Fibroblast of peridontal ligament (primary cell): ENCODE measurements at regions not wholly inside any gene's neighbourhood (a gene's known extent, or its start where the extent isn't known, plus 50 kb on each side); places are given as distances from the start of the nearest gene placed in this dataset.

Source experiments
- DNase-seq: peaks from one replicate; pipeline ENCODE4 v3.0.0-alpha.2; 2010; ENCODE audit errors: extremely low read depth

DNA sequence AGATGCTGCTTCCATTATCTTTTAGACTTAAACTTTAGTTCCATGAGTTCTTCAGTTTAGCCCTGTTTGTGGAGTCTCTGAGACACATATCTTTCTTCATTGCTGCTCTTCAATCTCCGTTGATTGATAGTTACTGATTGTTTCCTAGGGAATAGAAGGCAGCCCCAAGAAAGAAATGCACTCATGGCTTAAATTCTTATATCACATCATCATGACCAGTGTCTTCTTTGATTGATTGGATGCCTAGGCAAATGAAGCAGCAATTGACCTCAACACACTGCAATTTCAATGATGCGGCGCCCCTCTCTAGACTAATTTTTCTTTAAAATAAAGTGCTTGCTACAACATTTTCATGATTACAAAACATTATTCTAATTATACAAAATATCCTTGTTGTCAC lies 576.5 kb upstream of the VSTM2A start:
- no peak for DNase-seq

DNA sequence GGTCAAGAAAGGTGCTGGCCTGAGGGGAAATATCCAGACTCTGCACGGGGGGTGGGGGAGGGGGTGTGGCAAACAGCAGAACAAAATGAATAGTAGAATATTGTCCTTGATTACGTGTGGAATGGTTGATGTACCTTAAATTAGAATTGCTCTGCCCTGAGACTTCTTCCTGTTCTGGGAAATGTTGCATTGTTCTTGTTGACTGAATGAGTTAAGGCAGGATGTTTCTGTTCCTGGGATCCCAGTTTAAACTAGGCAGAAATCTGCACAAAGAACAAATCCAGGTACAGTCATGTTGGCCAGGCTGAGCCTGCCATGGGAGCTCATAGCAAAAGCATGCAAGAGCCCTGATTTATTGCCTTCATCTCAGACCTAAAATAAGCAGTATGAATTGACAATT lies 558.7 kb upstream of the VSTM2A start:
- no peak for DNase-seq

DNA sequence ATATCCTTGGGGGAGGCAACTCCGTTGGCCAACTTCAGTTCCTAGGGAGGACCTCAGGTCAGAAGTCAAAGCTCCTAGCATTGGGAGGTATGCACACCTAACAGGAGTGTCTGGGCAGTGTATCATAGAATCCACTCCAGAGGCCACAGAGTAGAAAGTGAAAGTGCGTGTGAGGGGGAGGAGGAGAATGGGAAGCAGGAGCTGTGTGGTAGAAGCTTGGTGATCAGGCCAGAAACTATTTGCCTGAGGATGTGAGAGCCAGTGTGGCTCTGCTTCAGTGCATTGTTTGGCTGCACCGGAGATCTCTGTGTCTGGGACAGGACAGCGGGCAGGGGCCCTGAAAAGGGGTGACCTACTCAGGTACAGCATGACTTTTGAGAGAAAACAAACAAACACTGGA lies 557.4 kb upstream of the VSTM2A start:
- DNase-seq, result no peak

DNA sequence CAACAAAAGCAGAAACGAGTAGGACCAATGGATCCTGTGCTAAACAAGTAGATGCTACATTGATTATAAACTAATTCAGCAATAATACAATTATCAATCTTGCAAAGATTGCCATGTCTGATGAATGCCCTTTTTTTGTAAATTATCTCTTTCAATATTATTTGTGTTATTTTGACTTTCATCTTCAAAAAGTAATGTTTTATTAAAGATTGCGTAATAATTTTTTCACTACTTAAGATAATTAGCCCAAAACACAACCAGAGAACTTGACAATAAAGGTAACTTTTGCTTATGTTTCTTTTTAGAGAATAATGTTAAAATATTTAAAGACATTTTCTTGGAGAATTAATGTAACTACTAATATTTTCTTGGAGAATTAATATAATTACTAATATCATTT lies 553.8 kb upstream of the VSTM2A start:
- no peak for DNase-seq

DNA sequence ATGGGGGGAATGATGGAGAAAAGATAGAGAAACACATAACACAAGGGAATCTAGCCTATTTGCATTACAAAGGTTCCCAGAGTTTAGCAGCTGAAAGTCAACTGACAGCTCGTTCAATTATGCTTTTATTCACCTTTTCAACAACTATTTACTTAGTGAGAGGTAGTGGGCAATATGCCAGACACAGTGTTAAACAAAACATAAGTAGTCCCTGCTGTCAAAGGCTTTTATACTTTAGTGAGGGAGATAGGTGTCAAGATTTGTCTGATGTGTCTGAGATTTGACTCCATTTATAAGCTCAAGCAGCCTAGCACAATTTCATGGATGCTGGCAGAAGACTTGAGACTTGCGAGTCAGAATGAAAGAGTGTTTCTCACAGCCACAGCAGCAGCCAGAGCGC lies 549.0 kb upstream of the VSTM2A start:
- no peak for DNase-seq

DNA sequence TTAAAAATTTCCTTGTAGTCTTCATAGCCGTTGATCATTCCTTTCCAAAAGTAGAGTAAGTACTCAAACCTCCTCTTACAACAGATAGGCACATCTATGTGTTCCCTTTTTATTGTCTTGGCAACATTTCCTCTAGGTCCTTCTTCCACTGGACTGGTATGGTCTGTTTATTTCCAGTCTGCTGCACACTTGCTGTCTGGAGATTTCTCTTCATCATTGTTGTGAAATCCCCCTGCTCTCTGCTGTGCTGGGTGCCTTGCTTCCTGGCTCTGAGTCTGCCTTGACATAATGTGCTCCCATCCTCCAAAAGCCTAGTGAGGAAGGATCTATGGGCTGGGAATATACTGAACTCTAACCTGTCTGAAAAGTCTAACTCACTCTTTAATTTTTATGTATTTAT lies 545.3 kb upstream of the VSTM2A start:
- no peak for DNase-seq

DNA sequence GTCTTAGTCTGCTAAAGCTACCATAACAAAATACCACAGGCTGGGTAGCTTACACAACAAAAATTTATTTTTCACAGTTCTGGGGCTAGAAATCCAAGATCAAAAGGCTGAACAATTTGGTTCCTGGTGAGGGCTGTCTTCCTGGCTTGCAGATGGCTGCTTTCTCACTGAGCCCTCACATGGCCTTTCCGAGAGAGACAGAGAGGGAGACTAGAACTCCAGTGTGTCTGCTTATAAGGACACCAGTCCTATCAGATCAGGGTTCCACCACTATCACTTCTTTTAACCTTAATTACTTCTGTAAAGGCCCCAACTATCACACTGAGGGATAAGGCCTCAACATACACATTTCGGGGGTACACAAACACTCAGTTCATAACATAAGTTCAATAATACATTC lies 527.4 kb upstream of the VSTM2A start:
- no peak for DNase-seq

DNA sequence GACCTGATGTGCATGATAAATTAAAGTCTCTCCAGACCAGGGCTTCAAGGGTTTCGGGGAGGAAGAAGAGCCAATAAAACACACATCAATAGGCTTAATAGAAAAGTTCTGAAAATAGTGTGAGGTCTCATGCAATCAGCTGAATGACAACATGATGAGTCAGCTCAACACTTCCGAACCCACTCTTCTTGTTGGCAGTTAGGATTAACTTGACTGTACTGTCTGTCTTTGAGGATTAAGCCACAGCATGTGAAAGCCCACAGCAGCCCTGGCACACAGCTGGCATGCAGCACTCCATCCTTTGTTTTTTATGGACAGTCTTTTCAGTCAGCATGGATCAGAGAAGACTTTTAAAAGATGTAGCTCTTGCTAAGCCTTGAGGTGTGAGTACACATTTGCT lies 526.9 kb upstream of the VSTM2A start:
- DNase-seq, result no peak

DNA sequence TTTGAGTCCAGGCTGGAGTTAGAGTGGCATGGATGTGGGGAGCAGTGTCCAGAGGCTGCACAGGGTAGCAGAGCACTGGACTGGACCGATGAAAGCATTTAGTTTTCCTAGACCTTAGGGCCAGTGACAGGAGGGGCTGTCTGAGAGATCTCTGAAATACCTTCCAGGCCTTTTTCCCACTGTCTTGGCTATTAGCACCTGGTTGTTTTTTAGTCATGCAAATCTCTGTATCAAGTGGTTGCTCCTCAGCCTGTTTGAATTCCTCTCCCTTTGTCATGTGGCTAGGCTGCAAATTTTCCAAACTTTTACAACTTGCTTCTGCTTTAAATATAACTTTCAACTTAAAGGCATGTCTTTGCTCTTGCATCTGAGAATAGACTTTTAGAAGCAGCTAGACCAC lies 504.3 kb upstream of the VSTM2A start:
- DNase-seq, result no peak

DNA sequence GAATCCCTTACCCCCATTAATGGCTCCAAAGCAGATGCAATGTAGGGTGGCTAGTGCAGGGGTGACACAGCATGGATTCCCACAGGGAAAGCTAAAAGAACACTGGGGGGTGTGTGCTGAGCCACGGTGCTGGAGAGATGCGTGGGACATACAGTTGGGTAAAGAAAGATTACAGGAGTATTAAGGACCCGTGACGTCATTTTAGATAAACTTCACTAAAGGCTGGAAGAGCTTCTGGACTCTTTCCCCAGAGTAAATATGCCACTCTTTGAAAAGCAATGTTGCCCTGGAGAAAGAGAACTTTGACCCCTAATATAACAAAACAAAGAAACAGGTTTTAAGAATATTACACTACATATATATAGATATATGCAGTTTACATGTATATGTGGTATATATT lies 481.5 kb upstream of the VSTM2A start:
- no peak for DNase-seq

DNA sequence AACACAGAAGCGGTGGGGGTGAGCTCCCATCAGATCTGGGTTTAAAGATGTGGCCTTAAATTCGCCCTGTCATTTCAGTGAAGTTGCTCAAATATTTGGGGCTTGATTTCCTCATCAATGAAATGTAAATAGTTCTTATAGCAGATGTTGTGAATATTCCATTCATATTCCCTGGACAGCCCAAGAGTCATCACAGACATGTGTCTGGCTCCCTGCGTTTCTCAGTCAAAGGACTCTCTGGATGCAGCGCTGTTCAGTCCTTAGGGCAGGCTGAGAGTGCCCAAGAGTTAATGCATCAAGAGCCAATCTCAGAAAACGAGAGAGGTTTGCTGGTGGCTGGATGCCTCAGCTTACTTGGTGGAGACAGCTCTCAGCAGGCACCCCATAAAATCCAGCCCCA lies 475.5 kb upstream of the VSTM2A start:
- no peak for DNase-seq

DNA sequence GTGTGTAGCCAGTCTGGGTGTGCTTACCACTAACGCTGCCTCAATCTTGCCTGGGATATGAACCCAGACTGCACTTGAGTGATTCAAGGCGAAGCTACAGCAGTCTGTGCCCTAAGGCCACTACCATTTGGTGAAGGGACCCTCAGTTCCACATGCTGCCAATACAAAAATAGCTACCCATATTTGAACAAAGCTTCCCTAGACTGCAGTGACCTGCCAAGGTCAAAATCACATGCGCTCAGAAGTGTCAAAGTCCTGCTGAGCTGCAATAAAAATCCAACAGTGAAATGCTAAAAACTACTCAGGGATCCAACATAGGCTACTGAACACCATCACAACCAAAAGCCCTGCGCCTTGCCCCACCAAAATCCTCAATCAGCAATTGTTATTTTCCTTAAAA lies 472.3 kb upstream of the VSTM2A start:
- DNase-seq, result no peak

DNA sequence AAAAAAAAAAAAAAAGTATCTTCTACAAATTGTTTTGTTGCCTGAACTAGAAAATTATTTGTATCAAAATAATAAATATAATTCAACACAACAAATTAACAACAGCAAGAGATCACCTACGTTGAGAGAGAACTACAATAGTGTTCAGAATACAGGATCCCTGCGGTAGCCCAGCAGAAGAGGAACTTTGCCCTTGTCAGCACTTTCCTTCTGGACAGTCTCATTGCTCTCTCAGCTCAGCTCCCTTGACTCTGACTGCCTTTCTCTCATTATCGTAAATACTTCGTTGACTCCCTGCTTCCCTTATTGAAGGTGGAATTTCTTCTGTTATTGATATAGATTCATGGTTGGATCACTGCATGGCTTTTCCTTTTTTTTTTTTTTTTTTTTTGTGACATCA lies 469.5 kb upstream of the VSTM2A start:
- DNase-seq, result no peak

DNA sequence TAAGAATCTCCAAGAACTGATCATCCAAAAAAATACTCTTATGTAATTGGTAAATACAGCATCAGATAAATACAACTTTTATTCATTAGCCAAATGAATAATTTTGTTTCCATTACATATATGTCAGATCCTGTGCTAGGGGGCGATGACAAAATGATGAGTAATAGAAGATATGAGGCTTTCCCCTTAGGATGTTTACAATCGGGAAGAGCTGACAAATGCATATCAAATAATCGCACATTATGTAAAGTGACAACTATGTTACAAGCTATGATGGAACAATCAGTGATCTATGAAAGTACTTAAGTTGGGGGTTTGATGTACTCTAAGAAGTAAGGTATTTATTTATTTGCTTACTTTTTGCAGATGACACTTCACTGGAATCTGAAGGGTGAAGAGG lies 465.6 kb upstream of the VSTM2A start:
- DNase-seq, result no peak

DNA sequence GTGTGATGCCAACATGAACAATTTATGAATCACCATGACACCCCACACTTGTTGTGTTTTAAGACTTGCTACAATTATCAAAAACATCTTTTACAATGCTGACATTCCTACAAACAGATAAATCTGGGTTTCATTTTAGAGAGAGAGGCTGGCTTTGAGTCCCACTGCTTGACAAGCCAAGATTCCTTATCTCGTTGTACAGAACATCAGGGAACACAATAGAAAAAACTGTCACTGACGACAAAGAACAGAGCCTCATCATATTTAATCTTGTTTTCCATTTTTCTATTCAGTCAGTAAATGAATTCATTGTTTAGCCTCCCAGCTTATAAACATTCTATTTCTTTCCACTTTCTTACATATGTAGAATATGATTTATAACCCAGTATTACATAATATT lies 461.6 kb upstream of the VSTM2A start:
- no peak for DNase-seq

DNA sequence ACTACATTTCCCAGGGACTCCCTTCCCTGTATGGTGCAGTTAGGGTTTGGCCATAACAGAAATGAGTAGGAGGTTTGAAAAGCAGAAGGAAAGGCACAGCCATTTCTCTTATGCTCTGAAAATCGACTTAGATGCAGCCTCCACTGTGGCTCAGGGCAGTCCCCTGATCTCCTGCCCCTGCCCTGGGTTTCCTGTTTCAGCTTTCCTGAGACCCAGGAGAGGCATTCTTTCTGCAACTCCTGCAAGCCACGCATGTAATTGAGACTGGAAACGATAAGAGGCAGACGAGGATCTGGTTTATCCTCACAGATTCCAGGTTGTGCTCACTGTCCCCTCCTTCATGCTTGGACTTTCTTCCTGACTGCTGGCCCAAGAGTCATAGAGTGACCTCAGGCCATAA lies 461.2 kb upstream of the VSTM2A start:
- DNase-seq, result no peak

DNA sequence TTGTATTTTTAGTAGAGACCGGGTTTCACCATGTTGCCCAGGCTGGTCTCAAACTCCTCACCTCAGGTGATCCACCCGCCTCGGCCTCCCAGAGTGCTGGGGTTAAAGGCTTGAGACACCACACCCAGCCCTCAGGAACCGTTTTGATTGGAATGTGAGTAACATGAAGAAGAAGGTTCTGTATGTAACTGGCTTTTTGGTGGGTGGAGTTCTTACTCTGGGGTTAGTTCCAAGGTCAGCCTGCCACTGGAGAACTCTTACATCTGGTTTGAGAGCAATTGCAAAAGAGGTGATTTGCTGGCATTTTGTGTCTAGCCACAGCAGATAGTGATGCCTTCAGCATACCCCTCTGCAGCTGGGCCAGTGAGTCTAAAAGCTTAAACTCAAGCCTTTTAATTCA lies 457.8 kb upstream of the VSTM2A start:
- DNase-seq, result no peak

DNA sequence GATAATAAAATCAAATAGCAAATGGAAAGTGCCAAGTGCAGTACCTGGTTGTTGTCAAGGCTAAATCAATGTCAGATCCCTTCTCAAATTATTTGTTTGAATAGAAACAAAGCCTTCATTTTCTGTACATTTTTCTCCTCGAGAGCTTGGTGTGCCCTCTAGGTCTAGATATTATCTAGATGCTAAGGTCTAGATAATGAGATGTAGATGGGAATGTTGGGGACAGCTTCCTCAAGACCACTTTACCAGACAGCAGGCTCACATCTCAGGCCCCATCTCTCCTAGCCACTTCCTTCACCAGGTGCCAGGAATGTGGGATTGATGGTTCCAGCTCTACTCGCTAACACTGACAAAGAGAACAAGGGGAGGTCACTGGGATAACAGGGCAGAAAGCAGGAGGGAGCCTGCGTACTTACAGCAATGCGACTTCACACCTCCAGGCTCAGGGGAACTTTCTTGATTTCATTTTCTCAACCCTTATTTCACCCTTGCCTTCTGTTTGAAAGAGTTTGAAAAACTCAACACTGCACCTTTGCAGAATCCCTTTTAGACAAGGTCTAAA lies 451.4 kb upstream of the VSTM2A start:
- DNase-seq, result no peak

DNA sequence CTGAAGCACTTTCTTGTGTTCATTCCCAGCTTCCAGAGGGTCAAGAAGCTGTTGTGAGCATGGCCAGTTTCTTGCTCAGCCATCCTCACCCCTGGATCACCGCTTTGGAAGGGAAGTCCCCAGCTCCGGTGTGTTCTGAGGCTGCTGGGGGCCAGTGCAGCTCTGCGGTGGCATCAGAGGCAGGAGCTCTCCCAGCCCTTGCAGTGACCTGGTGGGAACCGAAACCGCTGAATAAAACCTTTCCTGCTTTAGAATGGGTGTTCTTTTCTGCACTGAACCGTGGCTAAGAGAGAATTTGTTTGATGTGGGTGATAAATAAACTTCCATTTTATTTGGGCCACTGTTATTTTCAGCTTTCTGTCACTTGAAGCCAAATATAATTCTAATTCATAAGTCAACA lies 450.9 kb upstream of the VSTM2A start:
- no peak for DNase-seq

DNA sequence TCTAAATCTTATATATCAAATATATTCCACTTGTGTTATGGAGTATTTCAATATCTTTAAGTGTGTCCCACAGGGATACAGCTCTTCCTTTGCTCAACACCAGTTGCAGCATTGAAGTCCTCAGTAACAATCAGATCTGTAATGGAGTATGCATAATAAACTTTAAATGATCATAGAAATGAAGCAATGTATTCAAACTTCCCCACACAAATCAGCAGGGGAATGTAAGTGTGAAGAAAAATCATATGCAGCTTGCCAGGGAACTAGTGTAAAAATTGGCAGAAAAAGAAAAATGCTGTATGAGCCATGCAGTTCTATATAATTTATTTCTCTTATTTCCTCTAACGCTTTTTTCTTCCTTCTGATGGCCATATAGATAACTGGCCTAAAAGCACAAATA lies 444.3 kb upstream of the VSTM2A start:
- DNase-seq, result no peak

DNA sequence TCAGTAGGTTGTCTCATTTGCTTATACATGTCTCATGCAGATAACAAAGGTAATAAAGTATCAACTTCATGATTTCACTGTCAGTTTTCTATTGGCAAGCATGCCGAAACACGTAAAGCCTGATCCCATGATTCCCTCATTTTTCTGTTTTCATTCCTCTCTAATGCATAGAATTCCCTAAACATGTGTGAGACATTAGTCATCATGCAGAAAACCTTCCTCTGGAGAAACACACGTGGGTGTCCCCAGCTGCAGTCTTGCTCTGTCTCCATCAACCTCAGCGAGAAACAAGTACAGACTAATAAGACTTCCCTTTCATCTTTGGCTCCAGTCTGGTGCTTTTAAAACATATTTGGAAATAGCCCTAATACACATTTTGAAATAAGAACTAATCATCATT lies 432.7 kb upstream of the VSTM2A start:
- no peak for DNase-seq

DNA sequence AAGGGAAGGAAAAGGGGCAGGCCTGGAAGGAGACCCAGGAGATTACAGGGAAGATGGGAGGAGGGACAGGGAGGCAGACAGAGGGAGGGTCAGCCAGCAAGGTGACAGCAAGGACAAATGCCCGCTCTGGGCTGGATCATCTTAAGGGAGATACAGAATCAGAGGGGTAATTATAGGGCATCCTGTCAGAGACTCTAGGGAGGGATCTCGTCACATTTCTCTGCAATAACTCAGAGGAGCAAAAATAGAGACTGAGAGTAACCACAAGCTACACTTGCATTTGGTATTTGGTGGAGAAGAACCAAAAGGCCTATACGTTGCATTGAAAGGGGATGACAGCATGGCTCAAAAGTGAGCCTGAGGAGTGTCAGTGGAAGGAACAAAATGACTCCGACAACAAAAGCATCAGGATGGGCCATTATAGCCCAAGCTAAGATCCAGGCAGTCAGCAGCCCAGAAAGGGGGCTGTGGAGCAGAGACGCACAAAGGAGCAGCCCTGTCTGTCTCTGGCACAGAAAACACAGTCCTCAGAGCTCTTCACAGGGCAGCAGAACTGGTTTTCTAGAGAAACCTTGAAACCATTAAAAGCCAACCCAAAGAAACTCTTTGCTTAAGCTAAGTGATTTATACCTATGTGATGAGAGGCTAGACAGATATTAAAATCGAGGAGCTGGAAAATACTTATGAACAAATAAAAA lies 430.2 kb upstream of the VSTM2A start:
- no peak for DNase-seq

DNA sequence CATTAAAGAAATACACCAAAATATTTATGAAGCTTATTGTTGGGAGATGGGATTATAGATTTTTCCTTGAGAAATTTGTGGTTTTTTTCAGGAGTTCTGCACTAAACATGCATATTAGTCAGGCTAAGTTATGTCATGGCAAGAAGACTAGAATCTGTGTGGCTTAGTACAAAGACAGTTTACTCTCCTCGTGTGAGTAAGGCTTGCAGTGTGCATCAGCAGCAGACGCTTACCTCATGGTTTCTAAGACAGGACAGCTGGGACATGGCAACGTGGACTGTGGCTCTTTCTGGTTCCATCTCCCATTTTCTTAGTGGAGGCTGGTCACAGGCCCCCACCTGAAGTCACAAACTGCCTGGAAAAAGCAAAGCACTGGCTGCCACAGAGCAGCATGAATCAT lies 429.6 kb upstream of the VSTM2A start:
- no peak for DNase-seq

DNA sequence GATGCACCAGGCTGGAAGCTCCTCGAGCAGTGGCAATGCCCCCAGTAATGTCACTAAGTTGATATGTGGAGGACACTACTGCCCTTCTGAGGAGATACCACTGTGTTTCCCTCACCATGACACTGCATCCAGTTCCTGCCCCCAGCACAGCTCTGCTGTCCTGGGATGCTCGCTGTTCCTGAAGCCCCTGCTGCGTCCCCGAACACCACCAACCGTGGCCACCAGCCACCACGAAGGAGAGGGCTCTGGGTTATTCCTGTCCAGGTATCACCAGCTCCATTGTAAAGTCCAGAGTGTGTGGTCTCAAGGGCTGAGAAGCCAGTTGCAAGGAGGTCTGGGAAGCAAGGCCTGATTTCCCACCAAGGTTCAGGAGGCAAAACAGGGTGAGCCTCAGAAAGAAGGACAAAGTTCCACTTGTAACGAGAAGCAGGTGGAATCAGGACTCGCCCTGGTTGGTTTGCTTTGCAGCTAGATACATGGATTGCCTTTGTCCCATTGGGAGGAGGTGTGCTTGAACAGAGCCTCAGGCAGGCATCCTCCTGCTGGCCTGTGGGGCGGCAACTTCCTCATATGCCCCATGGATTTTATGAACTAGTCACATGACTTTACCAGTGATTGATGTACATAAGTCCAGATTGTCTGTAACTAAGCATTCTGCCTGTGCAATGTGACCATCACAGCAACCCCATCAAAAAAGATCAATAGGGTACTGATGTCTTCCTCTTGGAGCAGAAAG lies 427.0 kb upstream of the VSTM2A start:
- no peak for DNase-seq
